GM18873 (cell line): ENCODE measurements at regions not wholly inside any gene's neighbourhood (a gene's known extent, or its start where the extent isn't known, plus 50 kb on each side); places are given as distances from the start of the nearest gene placed in this dataset.
"Not testable (repeated sequence)": the region's sequence is repeated elsewhere in the genome, so short reads cannot be mapped to it uniquely, and the experiment has no call there.

Experiments
- ATAC-seq: cut with Tn5 transposase; IDR thresholded peaks from one replicate; pipeline ENCODE4 v1.9.1; 2021; ENCODE audit warnings: mild to moderate bottlenecking, moderate library complexity, moderate number of reproducible peaks; ENCODE audit not compliant: unreplicated experiment, low FRiP score

- ATAC-seq: no peak
Measured at GRCh38 chr1:73859227-73859626, 338.7 kb downstream of the LRRIQ3 start.

GRCh38 chr1:73854527-73854926 lies 343.4 kb downstream of the LRRIQ3 start:
- ATAC-seq: no peak

- ATAC-seq: no peak
Measured at GRCh38 chr1:73842436-73842835, 355.5 kb downstream of the LRRIQ3 start.

GRCh38 chr1:73839922-73840321 lies 358.1 kb downstream of the LRRIQ3 start:
- ATAC-seq: no peak

DNA sequence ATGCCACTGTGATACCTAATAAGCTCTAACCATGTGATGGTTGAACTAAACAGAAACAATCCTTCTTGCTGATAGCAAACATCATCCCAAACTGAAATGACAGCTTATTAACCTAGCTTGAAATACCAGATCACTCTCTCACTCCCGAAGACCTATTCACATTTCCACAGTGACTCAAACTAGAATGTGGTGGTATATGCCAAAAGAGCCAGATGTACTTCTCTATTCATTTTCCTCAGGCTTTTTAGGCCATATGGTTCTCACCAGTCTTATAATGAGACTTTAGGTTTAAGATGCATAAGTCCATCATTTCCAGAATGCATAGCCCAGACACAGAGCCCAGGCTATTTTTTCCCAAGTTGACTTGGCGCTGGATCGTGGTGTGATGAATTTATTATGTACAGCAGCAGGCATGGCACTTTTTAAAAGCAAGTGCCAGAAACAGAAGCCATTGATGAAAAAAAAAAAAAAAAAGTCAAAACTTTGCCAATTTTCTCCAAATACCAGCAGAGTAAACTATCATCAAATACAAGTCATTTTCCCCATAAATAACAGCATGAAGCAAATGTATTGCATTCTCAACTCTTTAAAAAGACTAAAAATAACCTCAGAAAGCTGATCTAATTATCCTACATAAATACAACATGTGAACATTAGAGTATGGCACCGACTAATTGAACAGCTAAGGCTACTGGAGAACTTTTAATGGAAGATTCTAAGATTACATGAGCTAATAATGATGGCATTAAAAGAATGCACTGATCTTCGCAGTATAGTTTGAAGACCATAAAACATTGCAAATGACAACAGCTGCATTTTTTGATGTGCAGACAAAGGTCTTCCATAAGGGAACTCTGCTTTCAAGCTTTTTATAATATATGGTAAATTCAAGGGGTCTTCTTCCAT lies 365.4 kb downstream of the LRRIQ3 start:
- no peak for ATAC-seq

- not testable (repeated sequence) for ATAC-seq
Measured at GRCh38 chr1:73827283-73827682, 370.7 kb downstream of the LRRIQ3 start.

- ATAC-seq: no peak
Measured at GRCh38 chr1:73824065-73824464, 373.9 kb downstream of the LRRIQ3 start.

- peak; percentile 64 for ATAC-seq
Measured at GRCh38 chr1:73821520-73821919, 376.5 kb downstream of the LRRIQ3 start.

GRCh38 chr1:73820843-73821242 lies 377.1 kb downstream of the LRRIQ3 start:
- no peak for ATAC-seq

DNA sequence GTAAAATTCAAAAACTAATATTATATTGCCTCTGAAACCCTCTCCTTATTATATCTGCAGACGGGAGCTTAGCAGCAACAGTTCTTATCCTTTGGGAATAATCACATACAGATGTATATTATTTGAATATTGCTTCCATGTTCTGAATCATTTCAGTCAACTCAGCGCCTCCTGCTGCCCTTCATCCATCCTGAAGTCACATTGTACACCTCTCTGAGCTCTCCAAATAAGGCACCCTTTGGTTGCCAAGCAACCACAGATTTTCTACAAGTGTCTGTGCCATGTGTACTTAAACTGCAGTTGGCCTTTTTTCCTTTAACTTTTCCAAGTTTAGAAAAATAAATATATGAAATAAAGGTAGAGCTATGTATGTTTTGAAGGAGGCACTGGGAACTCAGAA lies 384.3 kb downstream of the LRRIQ3 start:
- ATAC-seq: no peak

GRCh38 chr1:73813236-73813635 lies 384.7 kb downstream of the LRRIQ3 start:
- no peak for ATAC-seq

- ATAC-seq: no peak
Measured at GRCh38 chr1:73811798-73812197, 386.2 kb downstream of the LRRIQ3 start.

- no peak for ATAC-seq
Measured at GRCh38 chr1:73804935-73805334, 393.0 kb downstream of the LRRIQ3 start.

DNA sequence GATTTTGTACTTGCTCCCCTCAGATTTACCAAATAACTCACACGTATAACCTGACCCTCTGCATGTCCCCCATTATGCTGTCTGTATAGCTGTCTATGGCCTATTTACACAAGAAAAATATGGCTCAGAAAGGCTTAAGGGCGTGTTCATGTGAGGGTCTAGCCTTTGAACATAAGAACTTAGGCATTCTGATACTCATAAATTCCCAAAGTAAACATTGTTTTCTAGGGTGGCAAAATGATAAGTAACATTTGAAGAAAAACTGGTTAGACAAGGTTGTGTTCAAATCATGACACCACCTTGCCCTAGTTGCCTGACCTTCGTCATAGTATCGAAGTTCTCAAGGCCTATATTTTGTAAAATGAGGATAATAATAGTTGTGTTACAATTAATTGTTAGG lies 394.6 kb downstream of the LRRIQ3 start:
- no peak for ATAC-seq

GRCh38 chr1:73801912-73802429 lies 396.0 kb downstream of the LRRIQ3 start:
- ATAC-seq: no peak

DNA sequence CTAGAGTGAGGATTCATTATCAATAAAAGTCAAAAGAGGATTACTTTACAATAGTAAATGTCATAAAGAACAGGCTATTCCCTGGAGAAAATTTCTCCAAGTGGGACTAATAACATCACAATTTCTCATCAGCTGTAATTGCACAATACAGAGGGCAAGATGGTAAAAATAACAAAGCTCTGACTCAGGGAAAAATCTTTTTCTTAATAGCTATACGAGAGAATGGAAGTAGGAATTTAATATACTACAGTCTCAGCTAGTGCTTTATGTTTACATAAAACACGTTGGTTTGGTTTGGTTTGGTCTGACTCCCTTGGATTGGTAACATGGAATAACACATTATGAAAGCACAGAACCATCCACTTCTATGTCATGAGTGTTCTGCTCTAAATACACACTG lies 397.6 kb downstream of the LRRIQ3 start:
- ATAC-seq: no peak

- no peak for ATAC-seq
Measured at GRCh38 chr1:73789965-73790364, 408.0 kb downstream of the LRRIQ3 start.

DNA sequence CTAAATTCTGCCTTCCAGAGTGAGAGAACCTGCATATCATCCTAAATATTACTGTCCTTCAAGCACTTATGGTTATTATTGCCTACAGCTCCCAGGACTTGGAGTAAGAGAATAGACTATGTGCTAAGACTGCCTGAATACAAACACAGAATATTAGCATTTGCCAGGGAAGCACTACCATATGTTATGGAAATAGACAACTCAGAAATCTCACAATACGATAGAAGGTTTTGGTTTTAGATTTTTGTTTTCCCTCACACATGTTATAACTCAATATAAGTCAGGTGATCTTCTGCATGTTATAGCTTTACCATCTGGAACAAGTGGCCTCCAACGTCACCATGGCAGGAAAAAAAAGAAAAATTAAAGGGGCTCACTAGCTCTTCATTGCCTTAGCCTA lies 413.9 kb downstream of the LRRIQ3 start:
- ATAC-seq: no peak

DNA sequence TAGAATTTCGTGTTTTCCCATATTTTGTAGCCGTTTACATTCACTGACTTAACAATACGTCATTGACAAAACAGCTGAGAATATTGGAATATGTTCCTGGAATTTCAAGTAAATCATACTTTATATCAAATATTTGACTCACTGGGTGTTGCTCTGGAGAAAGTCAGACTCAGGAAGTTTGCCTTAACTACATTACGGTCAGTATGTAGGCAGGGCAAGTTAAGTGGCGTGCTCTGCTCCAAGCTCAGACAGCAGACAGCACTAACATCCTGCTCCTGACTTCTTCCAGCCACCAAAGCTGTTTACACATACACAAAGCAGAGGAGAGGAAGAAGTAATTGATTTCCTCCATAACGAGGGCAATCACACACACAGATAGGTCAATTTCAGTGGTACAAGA lies 414.6 kb downstream of the LRRIQ3 start:
- no peak for ATAC-seq

- no peak for ATAC-seq
Measured at GRCh38 chr1:73782901-73783300, 415.1 kb downstream of the LRRIQ3 start.

- ATAC-seq: no peak
Measured at GRCh38 chr1:73781251-73781650, 416.7 kb downstream of the LRRIQ3 start.

GRCh38 chr1:73778471-73778870 lies 419.5 kb downstream of the LRRIQ3 start:
- no peak for ATAC-seq
